K562 (cell line): ENCODE measurements at regions not wholly inside any gene's neighbourhood (a gene's known extent, or its start where the extent isn't known, plus 50 kb on each side); places are given as distances from the start of the nearest gene placed in this dataset.

Experiments used
- AFF1 ChIP-seq, 2 experiments: fragments of 450-650 bp; IDR thresholded peaks; 2 replicates each; pipeline ENCODE4 v1.6.1; 2018; ENCODE audit warnings: mild to moderate bottlenecking in 2 of 2, low read depth in 1 of 2; ENCODE audit not compliant: partially characterized antibody in 2 of 2
- CCNT2 ChIP-seq: IDR thresholded peaks from 2 replicates; pipeline ENCODE4 v1.6.1; 2011; ENCODE audit warnings: borderline replicate concordance, low read depth, mild to moderate bottlenecking, moderate library complexity, mixed read lengths, low read length; ENCODE audit not compliant: insufficient read length; ENCODE audit errors: extremely low read depth
- EP300 ChIP-seq: IDR thresholded peaks from 2 replicates; pipeline ENCODE4 v1.6.1; 2012; ENCODE audit warnings: low read length, improper control_type of control experiment
- PCBP2 ChIP-seq: fragments of 200-400 bp; formaldehyde crosslinking; IDR thresholded peaks from 2 replicates; pipeline ENCODE4 v1.6.1; 2018; ENCODE audit warnings: low read length, low read depth, mild to moderate bottlenecking, moderate library complexity; ENCODE audit not compliant: poor library complexity, severe bottlenecking
- POLR2AphosphoS5 ChIP-seq: IDR thresholded peaks from 2 replicates; pipeline ENCODE4 v1.6.1; 2011; ENCODE audit warnings: mild to moderate bottlenecking, low read depth, low read length, moderate library complexity; ENCODE audit not compliant: control insufficient read depth, insufficient read depth
- SIN3A ChIP-seq, 2 experiments: fragments of 150-350 bp in 1 of 2; IDR thresholded peaks; 2 replicates each; pipeline ENCODE4 v1.6.1; 2011 to 2016; ENCODE audit warnings: borderline replicate concordance in 2 of 2, low read depth in 2 of 2, low read length in 2 of 2, mild to moderate bottlenecking in 2 of 2, moderate library complexity in 2 of 2; ENCODE audit not compliant: control insufficient read depth in 1 of 2

GRCh38 chr16:51276336-51276735, 125.3 kb upstream of the SALL1 start:
- TF ChIP-seq CCNT2, result no peak
- no peak for TF ChIP-seq EP300
- no peak for TF ChIP-seq SIN3A (IDR thresholded peaks at IDR 0.05; ENCODE audit: borderline replicate concordance in 2 of 2, control insufficient read depth in 1 of 2, low read depth in 2 of 2, low read length in 2 of 2)
- TF ChIP-seq AFF1 (IDR thresholded peaks at IDR 0.05; ENCODE audit: low read depth in 1 of 2, partially characterized antibody in 2 of 2), result no peak
- TF ChIP-seq PCBP2, result no peak
- no peak for TF ChIP-seq POLR2AphosphoS5
